CD8-positive, alpha-beta memory T cell (primary cell): ENCODE measurements at regions not wholly inside any gene's neighbourhood (a gene's known extent, or its start where the extent isn't known, plus 50 kb on each side); places are given as distances from the start of the nearest gene placed in this dataset.

ENCODE experiments used
- CTCF ChIA-PET: fragments of 350-600 bp; sonication (Branson Sonifier 250); formaldehyde crosslinking; loops from one replicate; lab custom pipeline; 2021; ENCODE audit warnings: antibody characterized with exemption; lab: Charles Lee
- POLR2A ChIA-PET: fragments of 350-600 bp; sonication (Branson Sonifier 250); formaldehyde crosslinking; loops from one replicate; lab custom pipeline; 2021; ENCODE audit warnings: antibody characterized with exemption; lab: Charles Lee
- DNase-seq, 5 donors: peaks; one replicate each; pipeline versions ENCODE4 v3.0.0 to v3.0.0-alpha.2; 2020 to 2022; ENCODE audit warnings: mixed read lengths in 1 of 5
- H3K27ac ChIP-seq: one replicate; pipeline ENCODE4 v1.7.0; 2013; ENCODE audit warnings: low read depth, mild to moderate bottlenecking, low read length, moderate library complexity
- H3K27me3 ChIP-seq: 2 replicates; pipeline ENCODE4 v1.7.0; 2013; ENCODE audit warnings: low read length, mild to moderate bottlenecking; ENCODE audit not compliant: insufficient read depth, poor library complexity, severe bottlenecking
- H3K36me3 ChIP-seq: 2 replicates; pipeline ENCODE4 v1.7.0; 2013; ENCODE audit warnings: mild to moderate bottlenecking, low read length, moderate library complexity; ENCODE audit not compliant: insufficient read depth
- H3K4me1 ChIP-seq: 2 replicates; pipeline ENCODE4 v1.7.0; 2013; ENCODE audit warnings: mild to moderate bottlenecking, low read length, moderate library complexity; ENCODE audit not compliant: insufficient read depth
- H3K4me3 ChIP-seq: 2 replicates; pipeline ENCODE4 v1.7.0; 2013; ENCODE audit warnings: mild to moderate bottlenecking, low read length
- H3K9me3 ChIP-seq: 2 replicates; pipeline ENCODE4 v1.7.0; 2013; ENCODE audit warnings: mild to moderate bottlenecking, low read length
- H3K27ac Mint-ChIP-seq, 8 donors: one replicate each; pipeline ENCODE4 v1.8.0; 2020 to 2021; ENCODE audit warnings: mixed read lengths in 8 of 8, mild to moderate bottlenecking in 6 of 8, inconsistent platforms in 3 of 8, moderate library complexity in 3 of 8
- H3K27me3 Mint-ChIP-seq, 2 donors: one replicate each; pipeline ENCODE4 v1.8.0; 2020 to 2021; ENCODE audit warnings: mixed read lengths in 2 of 2, mild to moderate bottlenecking in 1 of 2, moderate library complexity in 1 of 2
- H3K36me3 Mint-ChIP-seq, 3 donors: one replicate each; pipeline ENCODE4 v1.8.0; 2020 to 2021; ENCODE audit warnings: mixed read lengths in 3 of 3, inconsistent platforms in 1 of 3, mild to moderate bottlenecking in 1 of 3
- H3K4me1 Mint-ChIP-seq, 3 donors: one replicate each; pipeline ENCODE4 v1.8.0; 2020 to 2021; ENCODE audit warnings: mixed read lengths in 3 of 3, inconsistent platforms in 1 of 3, mild to moderate bottlenecking in 1 of 3
- H3K4me3 Mint-ChIP-seq, 7 donors: one replicate each; pipeline ENCODE4 v1.8.0; 2020 to 2021; ENCODE audit warnings: mixed read lengths in 7 of 7, mild to moderate bottlenecking in 6 of 7, moderate library complexity in 4 of 7, inconsistent platforms in 2 of 7
- H3K9me3 Mint-ChIP-seq, 5 donors: one replicate each; pipeline ENCODE4 v1.8.0; 2020 to 2022; ENCODE audit warnings: mixed read lengths in 5 of 5, mild to moderate bottlenecking in 3 of 5, moderate library complexity in 2 of 5, inconsistent platforms in 1 of 5

DNA sequence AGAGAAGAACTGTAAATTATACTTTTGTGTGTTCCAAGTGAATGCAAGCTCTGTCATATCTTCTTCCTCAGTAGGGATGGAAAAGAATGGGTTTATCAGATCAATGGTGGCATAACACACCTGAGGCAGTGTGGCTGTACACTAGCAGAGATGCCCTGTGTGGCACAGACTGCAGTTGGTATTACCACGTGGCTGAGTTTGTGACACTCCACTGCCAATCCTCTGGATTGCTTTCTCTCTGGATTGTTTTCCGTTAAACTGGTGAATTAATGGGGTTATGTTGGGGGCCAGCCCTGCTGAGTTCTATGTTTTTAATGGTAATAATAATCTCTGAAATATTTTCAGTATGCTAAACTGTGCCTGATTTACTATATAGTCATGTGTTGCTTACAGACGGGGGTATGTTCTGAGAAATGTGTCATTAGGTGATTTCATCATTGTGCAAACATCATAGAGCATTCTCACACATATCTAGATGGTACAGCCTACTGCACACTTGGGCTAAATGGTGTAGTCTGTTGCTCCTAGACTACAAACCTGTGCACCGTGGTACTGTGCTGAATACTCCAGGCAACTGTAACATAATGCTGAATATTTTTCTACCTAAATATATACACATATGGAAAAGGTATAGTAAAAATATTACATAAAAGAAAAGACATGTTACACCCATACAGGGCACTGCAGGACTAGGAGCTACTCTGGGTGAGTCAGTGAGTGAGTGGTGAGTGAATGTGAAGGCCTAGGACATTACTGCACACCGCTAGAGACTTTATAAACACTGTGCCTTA lies 84.7 kb upstream of the ST6GAL2 start:
- Histone ChIP-seq H3K36me3 (no peaks in the 10 kb centered on the region), H3K4me1 (no peaks in the 10 kb centered on the region), H3K27me3 (no peaks in the 10 kb centered on the region), H3K27ac (no peak overlapping the region), H3K4me3 (no peak overlapping the region), H3K9me3 (no peaks in the 10 kb centered on the region)
- peaks cover 0 to 3% (median 0%) of the 10 kb centered on the region in 5 donors for H3K9me3 Mint-ChIP-seq
- H3K4me3 Mint-ChIP-seq = no peak overlapping the region
- no peaks in the 10 kb centered on the region for H3K36me3 Mint-ChIP-seq
- H3K27me3 Mint-ChIP-seq = no peaks in the 10 kb centered on the region
- POLR2A ChIA-PET = no interaction called here
- DNase-seq = no peak
- no peak overlapping the region for H3K27ac Mint-ChIP-seq
- CTCF ChIA-PET = no interaction called here
- H3K4me1 Mint-ChIP-seq = no peaks in the 10 kb centered on the region

DNA sequence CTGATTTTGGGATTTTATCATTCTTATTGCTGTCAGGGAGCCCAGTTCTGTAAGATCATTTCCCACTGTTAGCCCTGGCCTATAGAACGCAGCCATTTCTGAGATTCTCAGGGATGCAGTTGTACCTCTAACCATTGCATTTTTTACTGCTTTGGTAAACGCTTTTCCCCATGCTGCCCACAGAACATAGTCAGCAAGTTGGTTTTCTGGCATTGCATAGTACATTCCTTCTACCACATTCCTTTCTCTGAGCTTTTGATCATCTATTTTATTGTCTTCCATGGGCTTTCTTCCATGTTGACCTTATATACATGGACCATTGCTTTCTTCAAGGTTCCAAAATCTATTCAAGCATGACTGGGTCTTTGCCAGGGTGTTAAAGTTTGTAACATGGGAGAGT lies 86.8 kb upstream of the ST6GAL2 start:
- Mint-ChIP-seq H3K36me3 (no peaks in the 10 kb centered on the region), H3K4me1 (no peaks in the 10 kb centered on the region), H3K9me3 (peaks cover 0 to 3% (median 0%) of the 10 kb centered on the region in 5 donors), H3K27me3 (no peaks in the 10 kb centered on the region), H3K27ac (no peak overlapping the region), H3K4me3 (no peak overlapping the region)
- CTCF ChIA-PET = no interaction called here
- no peaks in the 10 kb centered on the region for H3K4me1 ChIP-seq
- no peaks in the 10 kb centered on the region for H3K36me3 ChIP-seq
- H3K9me3 ChIP-seq = no peaks in the 10 kb centered on the region
- POLR2A ChIA-PET = no interaction called here
- no peak overlapping the region for H3K27ac ChIP-seq
- no peak for DNase-seq
- H3K4me3 ChIP-seq = no peak overlapping the region
- no peaks in the 10 kb centered on the region for H3K27me3 ChIP-seq

DNA sequence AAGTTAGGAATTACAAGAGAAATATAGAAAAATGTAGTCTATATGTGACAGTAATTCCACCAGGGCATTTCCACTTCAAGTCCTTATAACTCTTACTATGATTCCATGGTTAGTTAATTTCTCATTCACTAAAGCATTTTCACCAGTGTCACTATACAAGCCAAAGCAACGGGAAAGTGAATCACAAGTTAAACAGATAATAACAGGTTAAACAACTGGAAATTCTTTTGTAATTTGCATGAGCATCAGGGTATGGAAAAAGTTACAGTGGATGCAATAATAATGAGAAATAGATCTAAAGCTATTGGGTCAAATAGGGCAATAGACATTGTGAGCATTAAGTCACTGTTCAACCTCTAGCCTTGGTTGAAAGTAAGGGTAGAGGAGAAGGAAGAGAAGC lies 88.9 kb upstream of the ST6GAL2 start:
- Mint-ChIP-seq H3K4me3 (no peak overlapping the region), H3K36me3 (no peaks in the 10 kb centered on the region), H3K27ac (no peak overlapping the region), H3K9me3 (peaks cover 0 to 1% (median 0%) of the 10 kb centered on the region in 5 donors), H3K27me3 (no peaks in the 10 kb centered on the region), H3K4me1 (no peaks in the 10 kb centered on the region)
- Histone ChIP-seq H3K36me3 (no peaks in the 10 kb centered on the region), H3K4me1 (no peaks in the 10 kb centered on the region), H3K27ac (no peak overlapping the region), H3K9me3 (no peaks in the 10 kb centered on the region), H3K27me3 (no peaks in the 10 kb centered on the region), H3K4me3 (no peak overlapping the region)
- POLR2A ChIA-PET = no interaction called here
- CTCF ChIA-PET = no interaction called here
- DNase-seq = no peak

DNA sequence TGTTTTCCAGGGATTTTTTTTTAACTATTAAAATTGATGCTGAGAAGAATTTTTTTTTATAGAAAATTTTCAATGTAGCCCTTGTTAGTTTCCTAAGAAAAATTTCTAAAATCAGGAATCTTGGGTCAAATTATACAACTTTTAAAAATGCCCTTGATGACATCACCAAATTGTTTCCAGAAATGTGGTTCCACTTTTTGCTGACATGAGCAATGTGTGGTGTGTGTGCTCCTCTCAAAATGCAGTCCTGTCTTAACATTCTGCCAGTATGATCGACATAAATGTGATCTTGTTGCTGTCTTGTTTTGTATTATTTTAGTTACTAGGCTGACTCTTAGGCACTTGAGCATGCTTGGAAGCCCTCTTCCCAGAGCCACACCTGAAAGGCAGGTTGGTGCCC lies 89.7 kb upstream of the ST6GAL2 start:
- H3K4me1 Mint-ChIP-seq = no peaks in the 10 kb centered on the region
- H3K27ac Mint-ChIP-seq = no peak overlapping the region
- Histone ChIP-seq H3K27ac (no peak overlapping the region), H3K4me1 (no peaks in the 10 kb centered on the region), H3K27me3 (no peaks in the 10 kb centered on the region), H3K9me3 (no peaks in the 10 kb centered on the region), H3K36me3 (no peaks in the 10 kb centered on the region), H3K4me3 (no peak overlapping the region)
- DNase-seq = no peak
- CTCF ChIA-PET = no interaction called here
- POLR2A ChIA-PET = no interaction called here
- H3K9me3 Mint-ChIP-seq = no peaks in the 10 kb centered on the region
- H3K4me3 Mint-ChIP-seq = no peak overlapping the region
- H3K27me3 Mint-ChIP-seq = no peaks in the 10 kb centered on the region
- H3K36me3 Mint-ChIP-seq = no peaks in the 10 kb centered on the region

DNA sequence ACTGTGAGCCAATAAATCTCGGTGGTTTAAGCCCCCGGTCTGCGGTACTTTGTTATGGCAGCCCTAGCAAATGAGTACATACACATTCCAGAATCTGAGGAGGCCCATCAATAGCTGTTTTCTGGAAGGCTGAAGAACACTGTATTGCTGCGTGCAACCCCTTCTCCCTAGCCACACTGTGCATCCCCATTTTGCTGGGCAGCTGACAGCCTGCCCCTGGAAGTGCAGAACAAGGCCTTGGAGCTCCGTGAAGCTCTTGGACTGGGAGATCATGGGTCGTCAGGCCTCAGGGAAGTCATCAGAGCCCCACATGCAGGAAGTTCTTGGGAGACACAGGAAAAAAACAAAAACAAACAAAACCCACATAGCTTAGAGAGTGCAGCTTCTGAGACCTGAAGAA lies 90.6 kb upstream of the ST6GAL2 start:
- Mint-ChIP-seq H3K27ac (no peak overlapping the region), H3K4me3 (no peak overlapping the region), H3K9me3 (no peaks in the 10 kb centered on the region), H3K27me3 (no peaks in the 10 kb centered on the region), H3K36me3 (no peaks in the 10 kb centered on the region), H3K4me1 (no peaks in the 10 kb centered on the region)
- no peak overlapping the region for H3K27ac ChIP-seq
- POLR2A ChIA-PET = no interaction called here
- H3K36me3 ChIP-seq = no peaks in the 10 kb centered on the region
- no peak overlapping the region for H3K4me3 ChIP-seq
- no peak for DNase-seq
- CTCF ChIA-PET = no interaction called here
- H3K4me1 ChIP-seq = no peaks in the 10 kb centered on the region
- no peaks in the 10 kb centered on the region for H3K27me3 ChIP-seq
- H3K9me3 ChIP-seq = no peaks in the 10 kb centered on the region

DNA sequence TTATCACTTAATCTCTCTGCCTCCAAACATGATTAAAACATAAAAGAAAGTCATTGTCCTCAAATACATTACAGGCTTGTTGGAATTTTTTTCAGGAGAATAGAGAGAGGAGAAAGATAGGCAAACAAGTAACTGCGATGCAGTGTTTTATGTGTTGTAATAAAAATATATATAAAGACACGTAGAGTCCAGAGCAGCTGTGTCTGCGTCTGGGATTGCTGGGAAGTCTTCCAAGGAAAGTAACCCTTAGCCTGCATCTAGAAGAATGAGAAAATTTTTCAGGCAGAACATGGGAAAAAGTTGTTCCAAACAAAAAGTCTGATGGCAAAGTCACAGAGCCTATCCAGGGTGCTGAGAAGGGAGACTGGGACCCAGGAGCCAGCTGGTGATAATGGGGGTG lies 91.8 kb upstream of the ST6GAL2 start:
- Histone ChIP-seq H3K4me3 (no peak overlapping the region), H3K4me1 (no peaks in the 10 kb centered on the region), H3K9me3 (no peaks in the 10 kb centered on the region), H3K27ac (no peak overlapping the region), H3K27me3 (no peaks in the 10 kb centered on the region), H3K36me3 (no peaks in the 10 kb centered on the region)
- CTCF ChIA-PET = no interaction called here
- H3K27ac Mint-ChIP-seq = no peak overlapping the region
- no peaks in the 10 kb centered on the region for H3K4me1 Mint-ChIP-seq
- H3K27me3 Mint-ChIP-seq = no peaks in the 10 kb centered on the region
- no peak overlapping the region for H3K4me3 Mint-ChIP-seq
- DNase-seq = no peak
- H3K9me3 Mint-ChIP-seq = peaks cover 0 to 4% (median 0%) of the 10 kb centered on the region in 5 donors
- POLR2A ChIA-PET = no interaction called here
- no peaks in the 10 kb centered on the region for H3K36me3 Mint-ChIP-seq

DNA sequence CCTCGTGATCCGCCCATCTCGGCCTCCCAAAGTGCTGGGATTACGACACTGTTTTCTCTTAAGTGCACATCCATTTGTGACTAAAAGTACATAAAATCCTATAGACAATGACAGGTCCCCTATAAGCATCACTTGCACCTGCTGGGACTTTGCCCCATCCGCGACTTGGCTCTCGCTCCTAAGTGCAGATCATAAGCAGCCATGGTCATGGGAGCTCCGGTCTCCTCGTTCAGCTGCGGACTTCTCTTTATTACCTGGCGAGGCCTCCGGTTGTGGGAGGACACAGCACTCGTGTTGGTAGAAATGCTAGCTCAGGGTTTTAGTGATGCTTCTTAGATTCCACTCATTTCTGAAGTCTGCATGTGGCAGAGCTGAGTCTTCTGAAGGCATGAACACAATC lies 92.7 kb upstream of the ST6GAL2 start:
- no peak for DNase-seq
- Histone ChIP-seq H3K4me3 (no peak overlapping the region), H3K4me1 (no peaks in the 10 kb centered on the region), H3K36me3 (no peaks in the 10 kb centered on the region), H3K27me3 (no peaks in the 10 kb centered on the region), H3K9me3 (no peaks in the 10 kb centered on the region), H3K27ac (no peak overlapping the region)
- Mint-ChIP-seq H3K27ac (no peak overlapping the region), H3K4me1 (no peaks in the 10 kb centered on the region), H3K9me3 (peaks cover 0 to 4% (median 0%) of the 10 kb centered on the region in 5 donors), H3K4me3 (no peak overlapping the region), H3K27me3 (no peaks in the 10 kb centered on the region), H3K36me3 (no peaks in the 10 kb centered on the region)
- CTCF ChIA-PET = no interaction called here
- POLR2A ChIA-PET = no interaction called here

DNA sequence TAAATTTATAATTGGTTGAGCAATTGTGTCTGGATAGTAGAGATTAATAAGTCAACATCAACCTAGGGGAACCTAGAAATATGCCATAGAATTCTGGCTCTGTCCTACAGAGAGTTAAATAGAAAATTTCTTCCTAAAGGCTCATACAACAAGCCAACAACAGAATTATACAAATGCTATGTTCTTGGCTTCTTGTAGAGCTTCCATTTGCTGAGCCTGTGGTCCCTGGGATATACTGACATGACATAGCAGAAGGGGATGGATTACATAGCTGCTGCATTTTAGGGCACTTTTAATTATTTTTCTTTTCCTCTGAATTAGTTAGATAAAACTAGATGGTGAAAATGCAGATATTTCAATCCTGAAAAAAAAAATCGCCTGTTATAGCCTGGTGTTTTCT lies 95.5 kb upstream of the ST6GAL2 start:
- H3K4me3 ChIP-seq = no peak overlapping the region
- POLR2A ChIA-PET = no interaction called here
- H3K9me3 Mint-ChIP-seq = peaks cover 0 to 8% (median 0%) of the 10 kb centered on the region in 5 donors
- no peak overlapping the region for H3K4me3 Mint-ChIP-seq
- no peaks in the 10 kb centered on the region for H3K27me3 Mint-ChIP-seq
- H3K4me1 Mint-ChIP-seq = no peaks in the 10 kb centered on the region
- CTCF ChIA-PET = no interaction called here
- no peaks in the 10 kb centered on the region for H3K4me1 ChIP-seq
- H3K27ac Mint-ChIP-seq = no peak overlapping the region
- no peaks in the 10 kb centered on the region for H3K36me3 ChIP-seq
- no peaks in the 10 kb centered on the region for H3K36me3 Mint-ChIP-seq
- H3K9me3 ChIP-seq = no peaks in the 10 kb centered on the region
- H3K27ac ChIP-seq = no peak overlapping the region
- DNase-seq = no peak
- no peaks in the 10 kb centered on the region for H3K27me3 ChIP-seq
